HG03378 (cell line): ENCODE measurements at regions not wholly inside any gene's neighbourhood (a gene's known extent, or its start where the extent isn't known, plus 50 kb on each side); places are given as distances from the start of the nearest gene placed in this dataset.

Experiments
- ATAC-seq: cut with Tn5 transposase; IDR thresholded peaks from one replicate; pipeline ENCODE4 v1.9.1; 2021; ENCODE audit warnings: mild to moderate bottlenecking, moderate library complexity; ENCODE audit not compliant: unreplicated experiment

GRCh38 chr22:22082960-22083359 lies 100.4 kb upstream of the TOP3B start:
- ATAC-seq = no peak

- ATAC-seq = no peak
Observed at GRCh38 chr22:22082229-22082835, 99.7 kb upstream of the TOP3B start.

DNA sequence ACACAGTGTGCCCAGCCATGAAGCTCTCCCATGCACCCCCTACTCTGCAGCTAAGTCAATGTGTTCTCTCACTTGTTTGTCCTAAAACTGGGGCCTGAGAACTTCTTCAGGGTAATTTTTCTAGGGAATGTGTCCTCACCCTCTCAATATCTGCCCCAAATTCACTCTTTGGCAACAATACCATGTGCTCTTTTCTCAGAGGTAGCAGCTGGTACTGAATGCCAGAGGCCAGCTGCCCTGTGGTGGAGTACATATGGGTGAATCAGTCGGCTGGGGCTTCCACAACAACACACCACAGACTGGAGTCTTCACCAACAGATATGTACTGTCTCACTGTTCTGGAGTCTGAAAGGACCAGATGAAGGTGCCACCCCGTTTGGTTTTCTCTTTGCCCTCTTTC lies 97.7 kb upstream of the TOP3B start:
- ATAC-seq = no peak

- no peak for ATAC-seq
Observed at GRCh38 chr22:22079404-22080148, 97.0 kb upstream of the TOP3B start.

DNA sequence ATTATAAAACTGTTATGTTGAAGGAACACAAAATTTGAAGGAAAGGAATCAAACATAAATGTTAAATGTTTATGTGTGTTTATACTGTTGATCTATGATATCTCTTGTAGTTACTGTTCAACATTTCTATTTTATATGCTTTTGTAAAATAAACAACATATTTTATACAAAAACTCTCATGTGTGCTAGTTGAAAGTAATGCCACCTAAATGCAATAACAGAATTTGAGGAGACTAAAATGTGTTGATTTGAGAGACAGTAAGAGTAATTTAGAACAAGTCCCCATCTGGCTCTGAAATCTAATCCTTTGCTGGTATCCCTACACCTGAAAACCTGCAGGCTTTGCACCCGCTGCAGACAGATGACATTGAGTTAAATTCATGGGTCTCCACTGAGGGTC lies 95.7 kb upstream of the TOP3B start:
- no peak for ATAC-seq

DNA sequence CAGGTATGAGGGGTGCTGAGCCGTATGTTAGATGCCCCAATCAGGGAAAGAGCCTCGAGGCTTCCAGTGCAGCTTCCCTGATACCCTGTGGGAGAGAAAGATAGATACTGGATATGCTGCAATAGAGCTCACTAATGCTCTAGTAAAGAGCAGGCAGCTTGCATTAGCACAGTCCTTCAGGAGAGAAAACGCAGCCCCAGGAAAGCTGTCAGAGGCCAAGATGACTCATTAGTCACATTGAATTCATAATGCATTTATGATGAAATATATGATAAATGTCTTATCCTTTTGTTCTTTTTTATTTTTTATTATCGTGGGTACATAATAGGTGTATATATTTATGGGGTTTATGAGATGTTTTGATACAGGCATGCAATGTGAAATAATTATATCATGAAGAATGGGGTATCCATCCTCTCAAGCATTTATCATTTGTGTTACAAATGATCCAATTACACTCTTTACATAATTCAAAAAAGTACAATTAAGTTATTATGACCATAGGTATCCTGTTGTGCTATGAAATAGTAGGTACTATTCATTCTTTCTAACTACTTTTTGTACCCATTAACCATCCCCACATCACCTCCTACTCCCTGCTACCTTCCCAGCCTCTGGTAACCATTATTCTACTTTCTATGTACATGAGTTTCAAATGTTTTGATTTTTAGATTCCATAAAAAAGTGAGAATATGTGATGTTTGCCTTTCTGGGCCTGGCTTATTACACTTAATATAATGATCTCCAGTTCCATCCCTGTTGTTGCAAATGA lies 94.5 kb upstream of the TOP3B start:
- ATAC-seq = no peak

- no peak for ATAC-seq
Observed at GRCh38 chr22:22076361-22076760, 93.8 kb upstream of the TOP3B start.

GRCh38 chr22:22075382-22076163 lies 93.0 kb upstream of the TOP3B start:
- no peak for ATAC-seq

DNA sequence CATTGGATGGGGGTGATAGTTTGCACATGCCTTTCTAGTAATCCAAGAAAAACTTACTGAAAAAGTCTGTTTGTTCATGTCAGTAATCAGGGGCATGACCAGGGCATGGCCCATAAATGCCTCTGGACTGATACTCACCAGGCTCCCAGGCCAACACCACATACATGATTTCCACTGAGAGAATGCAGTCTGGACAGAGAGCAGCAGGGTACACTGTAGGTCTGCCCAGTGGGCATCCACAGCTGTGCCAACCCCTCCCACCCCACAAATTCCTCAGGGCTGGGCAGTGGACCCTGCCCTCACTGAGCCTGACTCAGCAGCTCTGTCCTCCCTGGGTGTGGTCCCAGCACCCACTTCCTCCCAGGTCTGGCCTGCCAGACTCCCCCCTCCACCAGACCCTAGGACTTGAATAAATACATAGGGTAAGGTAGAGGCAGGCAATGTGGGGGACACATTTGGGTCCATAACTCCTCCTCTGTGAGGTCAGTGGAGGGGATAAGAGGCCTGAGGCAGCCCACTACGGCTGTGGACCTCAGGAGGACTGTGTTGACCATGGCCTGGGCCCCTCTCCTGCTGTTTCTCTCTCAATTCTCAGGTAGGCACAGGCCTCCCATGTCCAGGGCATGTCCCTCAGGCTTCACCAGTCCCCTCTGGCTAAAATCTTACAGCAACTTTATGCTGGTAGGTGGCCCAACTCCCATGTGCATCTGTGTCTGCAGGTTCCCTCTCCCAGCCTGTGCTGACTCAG lies 92.2 kb upstream of the TOP3B start:
- no peak for ATAC-seq

- ATAC-seq = no peak
Observed at GRCh38 chr22:22073769-22074561, 91.4 kb upstream of the TOP3B start.

- no peak for ATAC-seq
Observed at GRCh38 chr22:22072169-22072836, 89.7 kb upstream of the TOP3B start.

GRCh38 chr22:22071455-22071854 lies 88.9 kb upstream of the TOP3B start:
- no peak for ATAC-seq

DNA sequence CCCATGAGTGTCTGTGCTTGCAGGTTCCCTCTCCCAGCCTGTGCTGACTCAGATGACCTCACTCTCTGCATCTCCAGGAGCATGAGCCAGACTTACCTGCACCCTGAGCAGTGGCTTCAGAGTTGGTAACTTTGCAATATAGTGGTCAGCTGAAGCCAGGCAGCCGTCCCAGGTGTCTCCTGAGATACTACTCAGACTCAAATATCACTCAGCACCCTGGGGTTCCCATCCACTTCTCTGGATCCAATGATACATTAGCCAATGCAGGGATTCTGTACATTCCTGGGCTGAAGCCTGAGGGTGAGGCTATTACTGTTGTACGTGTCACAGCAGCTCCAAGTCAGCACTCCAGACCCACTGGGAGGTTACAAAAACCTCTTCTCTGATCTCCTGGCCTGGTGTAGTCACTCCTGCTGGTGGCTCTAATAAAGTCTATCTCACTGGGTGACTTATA lies 87.8 kb upstream of the TOP3B start:
- no peak for ATAC-seq

GRCh38 chr22:22069450-22070370 lies 87.1 kb upstream of the TOP3B start:
- ATAC-seq = no peak

- ATAC-seq = no peak
Observed at GRCh38 chr22:22068657-22069056, 86.1 kb upstream of the TOP3B start.

- no peak for ATAC-seq
Observed at GRCh38 chr22:22068025-22068424, 85.4 kb upstream of the TOP3B start.

GRCh38 chr22:22067192-22067591 lies 84.6 kb upstream of the TOP3B start:
- no peak for ATAC-seq

DNA sequence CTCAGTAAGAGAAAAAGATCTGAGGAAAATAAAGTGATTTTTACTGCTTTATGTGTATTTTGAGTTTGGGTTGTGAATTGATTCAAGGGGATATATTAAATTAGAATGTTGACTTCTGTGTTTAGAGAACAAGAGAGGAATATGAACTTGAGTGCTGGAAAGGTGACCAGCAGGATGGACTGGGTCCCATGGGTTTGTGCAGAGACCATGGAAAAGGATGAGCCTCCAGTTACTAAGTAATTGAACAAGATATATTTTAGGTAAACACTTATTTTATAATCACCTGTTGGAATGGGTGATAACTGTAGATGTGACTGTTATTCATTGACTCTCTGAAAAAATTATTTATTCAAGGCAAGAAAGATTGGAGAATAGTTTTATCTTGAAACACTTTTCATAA lies 82.0 kb upstream of the TOP3B start:
- no peak for ATAC-seq
